Cardiac muscle cell (in vitro differentiated cells and primary cell): ENCODE measurements at regions not wholly inside any gene's neighbourhood (a gene's known extent, or its start where the extent isn't known, plus 50 kb on each side); places are given as distances from the start of the nearest gene placed in this dataset.

Experiments used
- DNase-seq, 2 donors: peaks; one replicate each; pipeline versions ENCODE4 v3.0.0 to v3.0.0-alpha.2; 2010 to 2017; ENCODE audit warnings: low read depth in 1 of 2, low spot score in 1 of 2
- H3K27ac ChIP-seq: fragments of 200-600 bp; sonication (generic); 2 replicates; pipeline ENCODE4 v1.5.1; 2016
- H3K27me3 ChIP-seq: fragments of 200-600 bp; sonication (generic); 2 replicates; pipeline ENCODE4 v1.6.0; 2016; ENCODE audit warnings: control low read depth
- H3K36me3 ChIP-seq: fragments of 200-600 bp; sonication (generic); 2 replicates; pipeline ENCODE4 v1.5.1; 2016; ENCODE audit warnings: control low read depth
- H3K4me1 ChIP-seq: fragments of 200-600 bp; sonication (generic); 2 replicates; pipeline ENCODE4 v1.8.1; 2017; ENCODE audit warnings: low read depth, mild to moderate bottlenecking, mixed run types
- H3K4me3 ChIP-seq: fragments of 200-600 bp; sonication (generic); 2 replicates; pipeline ENCODE4 v1.5.1; 2016; ENCODE audit warnings: mild to moderate bottlenecking
- H3K9me3 ChIP-seq: fragments of 200-600 bp; sonication (generic); 2 replicates; pipeline ENCODE4 v1.5.1; 2017; ENCODE audit warnings: low read depth, mild to moderate bottlenecking, control low read depth
- CTCF ChIP-seq: IDR thresholded peaks from 2 replicates; pipeline ENCODE4 v1.5.1; 2012; ENCODE audit warnings: low read depth, mild to moderate bottlenecking, low read length

GRCh38 chr1:213438339-213438738 lies 387.3 kb downstream of the RPS6KC1 start:
- DNase-seq, result no peak
- H3K9me3 ChIP-seq, result no peaks in the 10 kb centered on the region
- no peak overlapping the region for H3K4me3 ChIP-seq
- H3K27me3 ChIP-seq, result no peaks in the 10 kb centered on the region
- H3K4me1 ChIP-seq, result peaks cover 15% of the 10 kb centered on the region
- H3K36me3 ChIP-seq, result no peaks in the 10 kb centered on the region
- H3K27ac ChIP-seq, result no peak overlapping the region
- TF ChIP-seq CTCF, result no peak

GRCh38 chr1:213439703-213440102 lies 388.7 kb downstream of the RPS6KC1 start:
- no peaks in the 10 kb centered on the region for H3K9me3 ChIP-seq
- no peaks in the 10 kb centered on the region for H3K27me3 ChIP-seq
- no peak overlapping the region for H3K27ac ChIP-seq
- peaks cover 15% of the 10 kb centered on the region for H3K4me1 ChIP-seq
- H3K36me3 ChIP-seq, result no peaks in the 10 kb centered on the region
- H3K4me3 ChIP-seq, result no peak overlapping the region
- DNase-seq, result no peak
- TF ChIP-seq CTCF, result no peak

GRCh38 chr1:213440766-213441165 lies 389.7 kb downstream of the RPS6KC1 start:
- Histone ChIP-seq H3K9me3 (no peaks in the 10 kb centered on the region), H3K4me1 (peaks cover 15% of the 10 kb centered on the region), H3K27ac (no peak overlapping the region), H3K4me3 (no peak overlapping the region), H3K36me3 (no peaks in the 10 kb centered on the region), H3K27me3 (no peaks in the 10 kb centered on the region)
- peak in 1 of 2 donors; percentile 82 for DNase-seq
- no peak for TF ChIP-seq CTCF

GRCh38 chr1:213443415-213443814 lies 392.4 kb downstream of the RPS6KC1 start:
- no peak for TF ChIP-seq CTCF
- Histone ChIP-seq H3K9me3 (no peaks in the 10 kb centered on the region), H3K4me1 (peaks cover 15% of the 10 kb centered on the region), H3K27ac (no peak overlapping the region), H3K27me3 (no peaks in the 10 kb centered on the region), H3K4me3 (no peak overlapping the region), H3K36me3 (no peaks in the 10 kb centered on the region)
- no peak for DNase-seq

- no peak for TF ChIP-seq CTCF
- Histone ChIP-seq H3K36me3 (no peaks in the 10 kb centered on the region), H3K4me1 (peaks cover 15% of the 10 kb centered on the region), H3K27ac (no peak overlapping the region), H3K4me3 (no peak overlapping the region), H3K9me3 (no peaks in the 10 kb centered on the region), H3K27me3 (no peaks in the 10 kb centered on the region)
- DNase-seq, result no peak
These were observed 393.2 kb downstream of the RPS6KC1 start for GRCh38 chr1:213444224-213444623.

GRCh38 chr1:213446496-213446895 lies 395.5 kb downstream of the RPS6KC1 start:
- no peak for DNase-seq
- H3K27ac ChIP-seq, result no peak overlapping the region
- H3K9me3 ChIP-seq, result no peaks in the 10 kb centered on the region
- H3K27me3 ChIP-seq, result no peaks in the 10 kb centered on the region
- H3K4me1 ChIP-seq, result peaks cover 3% of the 10 kb centered on the region
- TF ChIP-seq CTCF, result no peak
- H3K36me3 ChIP-seq, result no peaks in the 10 kb centered on the region
- H3K4me3 ChIP-seq, result no peak overlapping the region
